ENCODE measurements at regions not wholly inside any gene's neighbourhood (a gene's known extent, or its start where the extent isn't known, plus 50 kb on each side); places are given as distances from the start of the nearest gene placed in this dataset.

DNA sequence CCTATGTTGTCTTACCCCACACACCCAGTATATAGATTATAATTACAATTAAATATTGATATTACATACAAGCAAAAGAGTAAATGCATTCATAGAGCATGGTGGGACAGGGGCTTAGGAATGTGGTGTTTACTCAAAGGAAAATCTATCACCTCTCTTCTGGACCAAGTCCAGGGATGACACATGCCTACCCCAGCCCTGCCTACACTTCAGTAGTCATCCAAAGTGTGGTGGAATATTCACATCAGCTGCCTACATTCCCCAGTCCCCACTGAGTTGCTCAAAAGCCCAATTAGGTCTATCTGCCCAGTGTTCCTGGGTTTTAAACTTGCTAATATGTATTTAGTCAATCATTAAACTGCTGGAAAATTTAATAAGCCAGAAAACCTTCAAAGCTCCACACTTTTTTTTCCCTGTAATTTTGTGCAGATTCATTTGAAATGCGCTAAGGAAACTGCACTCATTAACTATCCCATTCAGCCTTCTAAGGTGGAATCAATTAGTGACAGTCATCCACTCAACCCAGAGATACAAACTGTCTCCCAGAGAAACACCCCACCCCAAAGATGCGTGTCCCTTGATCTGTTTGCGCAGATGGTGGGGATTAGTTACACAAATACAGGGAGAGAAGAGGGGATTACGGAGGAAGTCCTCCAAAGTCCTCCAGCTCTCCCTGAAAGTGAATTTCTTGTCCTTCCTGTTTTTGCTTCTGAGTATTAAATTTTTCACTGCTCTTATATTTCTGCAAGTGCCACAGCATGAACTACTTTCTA, 91.7 kb upstream of the KDR start:
- Histone ChIP-seq H3K27me3 (ENCODE audit: control insufficient read depth in 3 of 3, insufficient read depth in 3 of 3, low read depth in 1 of 3, low read length in 3 of 3) (no peaks in the 10 kb centered on the region), H3K4me2 (ENCODE audit: insufficient read depth, low read length, poor library complexity, severe bottlenecking) (no peak overlapping the region), H3K9me3 (replicated peaks in 1 of 2; ENCODE audit: control insufficient read depth in 2 of 2, insufficient read depth in 1 of 2, low read depth in 1 of 2, low read length in 2 of 2) (no peaks in the 10 kb centered on the region), H3K79me1 (ENCODE audit: low read depth, low read length) (no peaks in the 10 kb centered on the region), H3K18ac (ENCODE audit: low read length) (no peak overlapping the region), H2BK12ac (ENCODE audit: low read length) (no peak overlapping the region), H3K4me3 (ENCODE audit: low read length in 2 of 2) (no peak overlapping the region), H3K23ac (ENCODE audit: low read depth, low read length, poor library complexity) (no peak overlapping the region), H2AK5ac (ENCODE audit: low read depth, low read length) (no peak overlapping the region), H3K27ac (replicated peaks; ENCODE audit: low read length) (no peak overlapping the region), H4K8ac (ENCODE audit: low read depth, low read length) (no peak overlapping the region), H2BK5ac (ENCODE audit: low read length) (no peak overlapping the region), H2BK120ac (ENCODE audit: low read depth, low read length) (no peak overlapping the region), H3K36me3 (replicated peaks in 1 of 2; ENCODE audit: control insufficient read depth in 2 of 2, insufficient read depth in 2 of 2, low read length in 2 of 2) (no peaks in the 10 kb centered on the region), H3K4ac (ENCODE audit: low read length) (no peak overlapping the region), H3K14ac (ENCODE audit: low read length) (no peak overlapping the region), H4K91ac (ENCODE audit: low read depth, low read length, poor library complexity) (no peak overlapping the region), H2AFZ (ENCODE audit: low read length) (peak overlapping the region; percentile 3), H3K4me1 (ENCODE audit: control insufficient read depth in 2 of 2, insufficient read depth in 1 of 2, low read depth in 1 of 2, low read length in 2 of 2) (peaks cover 0 to 2% of the 10 kb centered on the region in 2 donors), H3K9ac (ENCODE audit: low read depth, low read length, poor library complexity) (no peak overlapping the region), H2BK15ac (ENCODE audit: low read length) (no peak overlapping the region)
- no peak for DNase-seq (ENCODE audit: low spot score)
- no CpG with 5 or more reads among the region's 4 CpGs for WGBS, 2 donors (ENCODE audit: extremely low coverage in 2 of 2, insufficient read length in 2 of 2, insufficient replicate concordance in 1 of 2)

DNA sequence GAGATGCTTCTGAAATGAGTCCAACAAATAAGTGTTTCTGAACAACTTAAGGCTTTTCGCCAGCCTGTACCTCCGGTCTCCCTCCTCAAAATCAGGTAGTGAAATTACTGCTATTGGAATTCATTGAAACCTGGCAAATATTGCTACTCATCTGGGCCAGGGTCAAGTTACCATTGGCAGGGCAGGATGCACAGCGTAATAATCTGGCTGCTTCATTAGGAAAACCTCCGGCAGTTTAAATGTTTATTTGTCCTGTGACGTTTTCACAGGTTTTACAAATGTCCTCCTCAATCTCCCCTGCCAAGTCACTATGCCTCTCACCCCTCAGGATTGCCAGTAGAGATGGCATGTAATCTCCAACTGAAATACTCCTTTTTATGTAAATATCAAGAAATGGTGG, 92.6 kb upstream of the KDR start:
- Histone ChIP-seq H3K79me1 (ENCODE audit: low read depth, low read length) (no peaks in the 10 kb centered on the region), H3K14ac (ENCODE audit: low read length) (no peak overlapping the region), H3K9ac (ENCODE audit: low read depth, low read length, poor library complexity) (no peak overlapping the region), H3K23ac (ENCODE audit: low read depth, low read length, poor library complexity) (no peak overlapping the region), H3K4me1 (ENCODE audit: control insufficient read depth in 2 of 2, insufficient read depth in 1 of 2, low read depth in 1 of 2, low read length in 2 of 2) (peaks cover 0 to 2% of the 10 kb centered on the region in 2 donors), H3K4ac (ENCODE audit: low read length) (no peak overlapping the region), H3K27me3 (ENCODE audit: control insufficient read depth in 3 of 3, insufficient read depth in 3 of 3, low read depth in 1 of 3, low read length in 3 of 3) (no peaks in the 10 kb centered on the region), H3K9me3 (replicated peaks in 1 of 2; ENCODE audit: control insufficient read depth in 2 of 2, insufficient read depth in 1 of 2, low read depth in 1 of 2, low read length in 2 of 2) (no peaks in the 10 kb centered on the region), H2BK5ac (ENCODE audit: low read length) (no peak overlapping the region), H2BK120ac (ENCODE audit: low read depth, low read length) (no peak overlapping the region), H3K18ac (ENCODE audit: low read length) (no peak overlapping the region), H3K27ac (replicated peaks; ENCODE audit: low read length) (no peak overlapping the region), H2BK15ac (ENCODE audit: low read length) (no peak overlapping the region), H2AFZ (ENCODE audit: low read length) (no peak overlapping the region), H3K4me2 (ENCODE audit: insufficient read depth, low read length, poor library complexity, severe bottlenecking) (no peak overlapping the region), H4K8ac (ENCODE audit: low read depth, low read length) (no peak overlapping the region), H2BK12ac (ENCODE audit: low read length) (no peak overlapping the region), H2AK5ac (ENCODE audit: low read depth, low read length) (no peak overlapping the region), H4K91ac (ENCODE audit: low read depth, low read length, poor library complexity) (no peak overlapping the region), H3K36me3 (replicated peaks in 1 of 2; ENCODE audit: control insufficient read depth in 2 of 2, insufficient read depth in 2 of 2, low read length in 2 of 2) (no peaks in the 10 kb centered on the region), H3K4me3 (ENCODE audit: low read length in 2 of 2) (no peak overlapping the region)
- WGBS, 2 donors (ENCODE audit: extremely low coverage in 2 of 2, insufficient read length in 2 of 2, insufficient replicate concordance in 1 of 2), result no CpG with 5 or more reads among the region's 5 CpGs
- DNase-seq (ENCODE audit: low spot score), result no peak

DNA sequence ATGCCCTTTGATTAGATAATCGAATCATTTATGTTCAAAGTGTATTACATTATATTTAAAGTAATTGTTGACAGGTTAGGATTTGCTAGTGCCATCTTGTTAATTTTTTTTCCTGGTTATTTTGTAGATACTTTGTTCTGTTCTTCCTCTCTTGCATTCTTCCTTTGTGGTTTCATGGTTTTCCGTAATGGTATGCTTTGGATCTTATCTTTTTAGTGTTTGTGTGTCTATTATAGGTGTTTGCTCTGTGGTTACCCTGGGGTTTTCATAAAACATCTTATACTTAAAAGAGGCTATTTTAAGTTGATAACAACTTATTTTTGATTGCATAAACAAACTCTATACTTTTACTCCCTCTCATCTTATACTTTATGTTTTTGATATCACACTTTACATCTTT, 108.2 kb upstream of the SRD5A3 start:
- no peak overlapping the region for H3K4me2 ChIP-seq (ENCODE audit: insufficient read depth, low read length, poor library complexity, severe bottlenecking)
- H3K14ac ChIP-seq (ENCODE audit: low read length), result no peak overlapping the region
- H3K36me3 ChIP-seq (replicated peaks in 1 of 2; ENCODE audit: control insufficient read depth in 2 of 2, insufficient read depth in 2 of 2, low read length in 2 of 2), result no peaks in the 10 kb centered on the region
- H2AFZ ChIP-seq (ENCODE audit: low read length), result no peak overlapping the region
- H3K4me1 ChIP-seq (ENCODE audit: control insufficient read depth in 2 of 2, insufficient read depth in 1 of 2, low read depth in 1 of 2, low read length in 2 of 2), result no peaks in the 10 kb centered on the region
- no peak for DNase-seq (ENCODE audit: low spot score)
- H3K23ac ChIP-seq (ENCODE audit: low read depth, low read length, poor library complexity), result no peak overlapping the region
- no peak overlapping the region for H2BK12ac ChIP-seq (ENCODE audit: low read length)
- no peak overlapping the region for H3K9ac ChIP-seq (ENCODE audit: low read depth, low read length, poor library complexity)
- H3K4me3 ChIP-seq (ENCODE audit: low read length in 2 of 2), result no peak overlapping the region
- no peak overlapping the region for H4K91ac ChIP-seq (ENCODE audit: low read depth, low read length, poor library complexity)
- no peaks in the 10 kb centered on the region for H3K27me3 ChIP-seq (ENCODE audit: control insufficient read depth in 3 of 3, insufficient read depth in 3 of 3, low read depth in 1 of 3, low read length in 3 of 3)
- peaks cover 0 to 11% of the 10 kb centered on the region in 2 donors for H3K9me3 ChIP-seq (replicated peaks in 1 of 2; ENCODE audit: control insufficient read depth in 2 of 2, insufficient read depth in 1 of 2, low read depth in 1 of 2, low read length in 2 of 2)
- H3K18ac ChIP-seq (ENCODE audit: low read length), result no peak overlapping the region
- no peak overlapping the region for H2BK5ac ChIP-seq (ENCODE audit: low read length)
- no CpG with 5 or more reads among the region's 2 CpGs for WGBS, 2 donors (ENCODE audit: extremely low coverage in 2 of 2, insufficient read length in 2 of 2, insufficient replicate concordance in 1 of 2)
- H3K79me1 ChIP-seq (ENCODE audit: low read depth, low read length), result no peaks in the 10 kb centered on the region
- no peak overlapping the region for H2AK5ac ChIP-seq (ENCODE audit: low read depth, low read length)
- H2BK120ac ChIP-seq (ENCODE audit: low read depth, low read length), result no peak overlapping the region
- no peak overlapping the region for H2BK15ac ChIP-seq (ENCODE audit: low read length)
- H3K4ac ChIP-seq (ENCODE audit: low read length), result no peak overlapping the region
- no peak overlapping the region for H4K8ac ChIP-seq (ENCODE audit: low read depth, low read length)
- H3K27ac ChIP-seq (replicated peaks; ENCODE audit: low read length), result no peak overlapping the region

DNA sequence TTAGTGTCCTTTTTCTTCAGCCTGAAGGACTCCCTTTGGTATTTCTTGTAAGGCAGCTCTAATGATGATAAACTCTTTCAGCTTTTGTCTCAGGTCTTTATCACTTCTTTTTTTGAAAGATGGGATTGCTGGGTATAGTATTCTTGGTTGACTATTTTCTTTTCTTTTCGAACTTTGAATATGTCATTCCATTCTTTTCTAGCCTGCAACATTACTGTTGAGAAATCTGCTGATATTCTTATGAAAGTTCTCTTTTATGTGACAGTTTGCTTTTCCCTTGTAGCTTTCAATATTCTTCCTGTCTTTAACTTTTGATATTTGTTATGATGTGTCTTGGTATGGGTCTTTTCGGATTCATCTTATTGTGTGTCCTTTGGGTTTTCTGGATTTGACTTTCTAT, 107.6 kb upstream of the SRD5A3 start:
- DNase-seq (ENCODE audit: low spot score), result no peak
- Histone ChIP-seq H3K9ac (ENCODE audit: low read depth, low read length, poor library complexity) (no peak overlapping the region), H3K79me1 (ENCODE audit: low read depth, low read length) (no peaks in the 10 kb centered on the region), H3K36me3 (replicated peaks in 1 of 2; ENCODE audit: control insufficient read depth in 2 of 2, insufficient read depth in 2 of 2, low read length in 2 of 2) (no peaks in the 10 kb centered on the region), H2AK5ac (ENCODE audit: low read depth, low read length) (no peak overlapping the region), H3K18ac (ENCODE audit: low read length) (no peak overlapping the region), H3K9me3 (replicated peaks in 1 of 2; ENCODE audit: control insufficient read depth in 2 of 2, insufficient read depth in 1 of 2, low read depth in 1 of 2, low read length in 2 of 2) (peaks cover 0 to 11% of the 10 kb centered on the region in 2 donors), H2BK120ac (ENCODE audit: low read depth, low read length) (no peak overlapping the region), H2BK15ac (ENCODE audit: low read length) (no peak overlapping the region), H3K23ac (ENCODE audit: low read depth, low read length, poor library complexity) (no peak overlapping the region), H2BK12ac (ENCODE audit: low read length) (no peak overlapping the region), H2AFZ (ENCODE audit: low read length) (no peak overlapping the region), H2BK5ac (ENCODE audit: low read length) (no peak overlapping the region), H4K91ac (ENCODE audit: low read depth, low read length, poor library complexity) (no peak overlapping the region), H3K4me3 (ENCODE audit: low read length in 2 of 2) (no peak overlapping the region), H3K4me1 (ENCODE audit: control insufficient read depth in 2 of 2, insufficient read depth in 1 of 2, low read depth in 1 of 2, low read length in 2 of 2) (no peaks in the 10 kb centered on the region), H3K4me2 (ENCODE audit: insufficient read depth, low read length, poor library complexity, severe bottlenecking) (no peak overlapping the region), H3K27me3 (ENCODE audit: control insufficient read depth in 3 of 3, insufficient read depth in 3 of 3, low read depth in 1 of 3, low read length in 3 of 3) (no peaks in the 10 kb centered on the region), H3K27ac (replicated peaks; ENCODE audit: low read length) (no peak overlapping the region), H3K4ac (ENCODE audit: low read length) (no peak overlapping the region), H4K8ac (ENCODE audit: low read depth, low read length) (no peak overlapping the region), H3K14ac (ENCODE audit: low read length) (no peak overlapping the region)
- no CpG with 5 or more reads among the region's 2 CpGs for WGBS, 2 donors (ENCODE audit: extremely low coverage in 2 of 2, insufficient read length in 2 of 2, insufficient replicate concordance in 1 of 2)

Measured in neuronal stem cell (in vitro differentiated cells).